Stomach (tissue), 4 donors: ENCODE measurements at regions not wholly inside any gene's neighbourhood (a gene's known extent, or its start where the extent isn't known, plus 50 kb on each side); places are given as distances from the start of the nearest gene placed in this dataset.

Experiments
- EP300 ChIP-seq: sonication (generic); formaldehyde crosslinking; IDR thresholded peaks from one replicate; pipeline ENCODE4 v1.6.1; 2017; ENCODE audit warnings: antibody characterized with exemption
- POLR2A ChIP-seq, 4 donors: fragments of 450-650 bp; IDR thresholded peaks; one replicate each; pipeline ENCODE4 v1.6.1; 2016; ENCODE audit warnings: antibody characterized with exemption in 4 of 4, control low read depth in 2 of 4, mild to moderate bottlenecking in 1 of 4, moderate library complexity in 1 of 4
- POLR2AphosphoS5 ChIP-seq, 3 donors: sonication (generic); formaldehyde crosslinking; IDR thresholded peaks; one replicate each; pipeline ENCODE4 v1.6.1; 2016; ENCODE audit warnings: antibody characterized with exemption in 3 of 3
- TF ChIP-seq, protein P1 (sequence below), 7 experiments: fragments of 450-650 bp in 4 of 7; fragments of 200-600 bp in 3 of 7; sonication (generic) in 3 of 7; IDR thresholded peaks; one replicate each; pipeline ENCODE4 v1.5.1; 2016 to 2019; ENCODE audit warnings: antibody characterized with exemption in 7 of 7, control low read depth in 2 of 7, mild to moderate bottlenecking in 1 of 7

DNA sequence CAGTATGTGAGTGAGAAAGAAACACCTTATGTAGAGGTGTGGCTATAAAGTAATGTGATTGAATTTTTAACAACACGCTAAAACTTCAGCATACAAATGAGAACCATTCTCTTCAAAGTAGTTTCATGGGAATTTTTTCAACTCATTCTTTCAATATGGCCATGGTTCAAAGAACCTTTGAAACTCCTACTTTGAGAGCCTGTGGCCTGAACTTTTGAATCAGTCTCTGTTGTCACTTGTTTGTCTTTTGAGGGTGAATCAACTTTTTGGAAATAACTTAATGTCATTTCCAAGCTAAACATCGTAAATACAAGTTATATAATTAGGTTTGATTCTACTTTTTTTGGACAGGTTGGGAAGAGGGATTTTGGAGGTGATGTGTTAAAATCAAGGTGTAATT, 49.9 kb upstream of the CASK start:
- TF ChIP-seq EP300 (no peak), POLR2A (IDR thresholded peaks at IDR 0.05) (no peak), POLR2AphosphoS5 (IDR thresholded peaks at IDR 0.05) (no peak)
- TF ChIP-seq, protein P1, sequence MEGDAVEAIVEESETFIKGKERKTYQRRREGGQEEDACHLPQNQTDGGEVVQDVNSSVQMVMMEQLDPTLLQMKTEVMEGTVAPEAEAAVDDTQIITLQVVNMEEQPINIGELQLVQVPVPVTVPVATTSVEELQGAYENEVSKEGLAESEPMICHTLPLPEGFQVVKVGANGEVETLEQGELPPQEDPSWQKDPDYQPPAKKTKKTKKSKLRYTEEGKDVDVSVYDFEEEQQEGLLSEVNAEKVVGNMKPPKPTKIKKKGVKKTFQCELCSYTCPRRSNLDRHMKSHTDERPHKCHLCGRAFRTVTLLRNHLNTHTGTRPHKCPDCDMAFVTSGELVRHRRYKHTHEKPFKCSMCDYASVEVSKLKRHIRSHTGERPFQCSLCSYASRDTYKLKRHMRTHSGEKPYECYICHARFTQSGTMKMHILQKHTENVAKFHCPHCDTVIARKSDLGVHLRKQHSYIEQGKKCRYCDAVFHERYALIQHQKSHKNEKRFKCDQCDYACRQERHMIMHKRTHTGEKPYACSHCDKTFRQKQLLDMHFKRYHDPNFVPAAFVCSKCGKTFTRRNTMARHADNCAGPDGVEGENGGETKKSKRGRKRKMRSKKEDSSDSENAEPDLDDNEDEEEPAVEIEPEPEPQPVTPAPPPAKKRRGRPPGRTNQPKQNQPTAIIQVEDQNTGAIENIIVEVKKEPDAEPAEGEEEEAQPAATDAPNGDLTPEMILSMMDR (IDR thresholded peaks at IDR 0.05) = no peak
